CD8-positive, alpha-beta memory T cell (primary cell): ENCODE measurements at regions not wholly inside any gene's neighbourhood (a gene's known extent, or its start where the extent isn't known, plus 50 kb on each side); places are given as distances from the start of the nearest gene placed in this dataset.
"Not testable (repeated sequence)": the region's sequence is repeated elsewhere in the genome, so short reads cannot be mapped to it uniquely, and the experiment has no call there.

ENCODE experiments used
- CTCF ChIA-PET: fragments of 350-600 bp; sonication (Branson Sonifier 250); formaldehyde crosslinking; loops from one replicate; lab custom pipeline; 2021; ENCODE audit warnings: antibody characterized with exemption; lab: Charles Lee
- POLR2A ChIA-PET: fragments of 350-600 bp; sonication (Branson Sonifier 250); formaldehyde crosslinking; loops from one replicate; lab custom pipeline; 2021; ENCODE audit warnings: antibody characterized with exemption; lab: Charles Lee
- DNase-seq, 5 donors: peaks; one replicate each; pipeline versions ENCODE4 v3.0.0 to v3.0.0-alpha.2; 2020 to 2022; ENCODE audit warnings: mixed read lengths in 1 of 5
- H3K27ac ChIP-seq: one replicate; pipeline ENCODE4 v1.7.0; 2013; ENCODE audit warnings: low read depth, mild to moderate bottlenecking, low read length, moderate library complexity
- H3K27me3 ChIP-seq: 2 replicates; pipeline ENCODE4 v1.7.0; 2013; ENCODE audit warnings: low read length, mild to moderate bottlenecking; ENCODE audit not compliant: insufficient read depth, poor library complexity, severe bottlenecking
- H3K36me3 ChIP-seq: 2 replicates; pipeline ENCODE4 v1.7.0; 2013; ENCODE audit warnings: mild to moderate bottlenecking, low read length, moderate library complexity; ENCODE audit not compliant: insufficient read depth
- H3K4me1 ChIP-seq: 2 replicates; pipeline ENCODE4 v1.7.0; 2013; ENCODE audit warnings: mild to moderate bottlenecking, low read length, moderate library complexity; ENCODE audit not compliant: insufficient read depth
- H3K4me3 ChIP-seq: 2 replicates; pipeline ENCODE4 v1.7.0; 2013; ENCODE audit warnings: mild to moderate bottlenecking, low read length
- H3K9me3 ChIP-seq: 2 replicates; pipeline ENCODE4 v1.7.0; 2013; ENCODE audit warnings: mild to moderate bottlenecking, low read length
- H3K27ac Mint-ChIP-seq, 8 donors: one replicate each; pipeline ENCODE4 v1.8.0; 2020 to 2021; ENCODE audit warnings: mixed read lengths in 8 of 8, mild to moderate bottlenecking in 6 of 8, inconsistent platforms in 3 of 8, moderate library complexity in 3 of 8
- H3K27me3 Mint-ChIP-seq, 2 donors: one replicate each; pipeline ENCODE4 v1.8.0; 2020 to 2021; ENCODE audit warnings: mixed read lengths in 2 of 2, mild to moderate bottlenecking in 1 of 2, moderate library complexity in 1 of 2
- H3K36me3 Mint-ChIP-seq, 3 donors: one replicate each; pipeline ENCODE4 v1.8.0; 2020 to 2021; ENCODE audit warnings: mixed read lengths in 3 of 3, inconsistent platforms in 1 of 3, mild to moderate bottlenecking in 1 of 3
- H3K4me1 Mint-ChIP-seq, 3 donors: one replicate each; pipeline ENCODE4 v1.8.0; 2020 to 2021; ENCODE audit warnings: mixed read lengths in 3 of 3, inconsistent platforms in 1 of 3, mild to moderate bottlenecking in 1 of 3
- H3K4me3 Mint-ChIP-seq, 7 donors: one replicate each; pipeline ENCODE4 v1.8.0; 2020 to 2021; ENCODE audit warnings: mixed read lengths in 7 of 7, mild to moderate bottlenecking in 6 of 7, moderate library complexity in 4 of 7, inconsistent platforms in 2 of 7
- H3K9me3 Mint-ChIP-seq, 5 donors: one replicate each; pipeline ENCODE4 v1.8.0; 2020 to 2022; ENCODE audit warnings: mixed read lengths in 5 of 5, mild to moderate bottlenecking in 3 of 5, moderate library complexity in 2 of 5, inconsistent platforms in 1 of 5

GRCh38 chr17:79560527-79560926, 50.3 kb downstream of the RBFOX3 start:
- H3K9me3 ChIP-seq: no peaks in the 10 kb centered on the region
- H3K4me1 Mint-ChIP-seq: peaks cover 11 to 16% (median 11%) of the 10 kb centered on the region in 3 donors
- peaks cover 5% of the 10 kb centered on the region for H3K4me1 ChIP-seq
- CTCF ChIA-PET: no interaction called here
- H3K4me3 Mint-ChIP-seq: no peak overlapping the region
- peaks cover 0 to 3% (median 0%) of the 10 kb centered on the region in 3 donors for H3K36me3 Mint-ChIP-seq
- DNase-seq: no peak
- no peak overlapping the region for H3K27ac Mint-ChIP-seq
- no peak overlapping the region for H3K4me3 ChIP-seq
- H3K36me3 ChIP-seq: no peaks in the 10 kb centered on the region
- peaks cover 0 to 1% (median 0%) of the 10 kb centered on the region in 5 donors for H3K9me3 Mint-ChIP-seq
- H3K27ac ChIP-seq: no peak overlapping the region
- peaks cover 10% of the 10 kb centered on the region for H3K27me3 ChIP-seq
- H3K27me3 Mint-ChIP-seq: peaks cover 14 to 52% of the 10 kb centered on the region in 2 donors
- POLR2A ChIA-PET: no interaction called here

GRCh38 chr17:79559111-79559887, 51.6 kb downstream of the RBFOX3 start:
- Mint-ChIP-seq H3K27ac (peak overlapping the region in 1 of 8 donors; percentile 36), H3K36me3 (peaks cover 0 to 3% (median 0%) of the 10 kb centered on the region in 3 donors), H3K9me3 (peaks cover 0 to 3% (median 0%) of the 10 kb centered on the region in 5 donors), H3K27me3 (peaks cover 14 to 55% of the 10 kb centered on the region in 2 donors), H3K4me1 (peaks cover 14 to 17% (median 16%) of the 10 kb centered on the region in 3 donors), H3K4me3 (no peak overlapping the region)
- no peak overlapping the region for H3K27ac ChIP-seq
- H3K27me3 ChIP-seq: peaks cover 10% of the 10 kb centered on the region
- ChIA-PET CTCF (no interaction called here), POLR2A (no interaction called here)
- H3K36me3 ChIP-seq: no peaks in the 10 kb centered on the region
- no peak for DNase-seq
- no peaks in the 10 kb centered on the region for H3K9me3 ChIP-seq
- no peak overlapping the region for H3K4me3 ChIP-seq
- H3K4me1 ChIP-seq: peaks cover 5% of the 10 kb centered on the region

- Mint-ChIP-seq H3K4me3 (no peak overlapping the region), H3K36me3 (peaks cover 0 to 3% (median 0%) of the 10 kb centered on the region in 3 donors), H3K27ac (no peak overlapping the region), H3K27me3 (peaks cover 11 to 48% of the 10 kb centered on the region in 2 donors), H3K9me3 (peaks cover 0 to 6% (median 0%) of the 10 kb centered on the region in 5 donors), H3K4me1 (peaks cover 14 to 17% (median 16%) of the 10 kb centered on the region in 3 donors)
- Histone ChIP-seq H3K27me3 (peaks cover 10% of the 10 kb centered on the region), H3K4me3 (no peak overlapping the region), H3K27ac (no peak overlapping the region), H3K9me3 (no peaks in the 10 kb centered on the region), H3K36me3 (no peaks in the 10 kb centered on the region), H3K4me1 (peaks cover 5% of the 10 kb centered on the region)
- peak in 1 of 5 donors; percentile 39 for DNase-seq
- ChIA-PET POLR2A (no interaction called here), CTCF (no interaction called here)
Observed at GRCh38 chr17:79558091-79558900, 52.6 kb downstream of the RBFOX3 start.

- H3K4me1 ChIP-seq: peaks cover 5% of the 10 kb centered on the region
- ChIA-PET CTCF (no interaction called here), POLR2A (no interaction called here)
- Mint-ChIP-seq H3K4me3 (no peak overlapping the region), H3K27ac (peak overlapping the region in 1 of 8 donors; percentile 70), H3K36me3 (peaks cover 0 to 3% (median 0%) of the 10 kb centered on the region in 3 donors), H3K27me3 (peaks cover 11 to 44% of the 10 kb centered on the region in 2 donors), H3K9me3 (peaks cover 0 to 7% (median 0%) of the 10 kb centered on the region in 5 donors), H3K4me1 (peaks cover 14 to 17% (median 16%) of the 10 kb centered on the region in 3 donors)
- DNase-seq: no peak
- H3K27ac ChIP-seq: no peak overlapping the region
- H3K27me3 ChIP-seq: peaks cover 10% of the 10 kb centered on the region
- H3K36me3 ChIP-seq: no peaks in the 10 kb centered on the region
- H3K4me3 ChIP-seq: no peak overlapping the region
- H3K9me3 ChIP-seq: no peaks in the 10 kb centered on the region
Observed at GRCh38 chr17:79557276-79558090, 53.4 kb downstream of the RBFOX3 start.

GRCh38 chr17:79556271-79556670, 54.6 kb downstream of the RBFOX3 start:
- Mint-ChIP-seq H3K4me1 (peaks cover 14 to 17% (median 16%) of the 10 kb centered on the region in 3 donors), H3K4me3 (peak overlapping the region; percentile 38 to 82 (median 72)), H3K36me3 (peaks cover 0 to 3% (median 0%) of the 10 kb centered on the region in 3 donors), H3K27ac (peak overlapping the region in 5 of 8 donors; percentile 12 to 86 (median 69)), H3K27me3 (peaks cover 14 to 35% of the 10 kb centered on the region in 2 donors), H3K9me3 (peaks cover 0 to 7% (median 0%) of the 10 kb centered on the region in 5 donors)
- Histone ChIP-seq H3K36me3 (no peaks in the 10 kb centered on the region), H3K4me3 (peak overlapping the region; percentile 24), H3K9me3 (no peaks in the 10 kb centered on the region), H3K4me1 (peaks cover 5% of the 10 kb centered on the region), H3K27ac (no peak overlapping the region), H3K27me3 (peaks cover 10% of the 10 kb centered on the region)
- ChIA-PET CTCF (no interaction called here), POLR2A (no interaction called here)
- DNase-seq: peak in 3 of 5 donors; percentile 9 to 40 (median 11)

- Histone ChIP-seq H3K27ac (no peak overlapping the region), H3K4me3 (no peak overlapping the region), H3K9me3 (no peaks in the 10 kb centered on the region), H3K36me3 (no peaks in the 10 kb centered on the region), H3K27me3 (peaks cover 9% of the 10 kb centered on the region), H3K4me1 (peaks cover 5% of the 10 kb centered on the region)
- Mint-ChIP-seq H3K9me3 (peaks cover 0 to 7% (median 0%) of the 10 kb centered on the region in 5 donors), H3K4me3 (peak overlapping the region in 2 of 7 donors; percentile 1 to 2), H3K36me3 (peaks cover 0 to 3% (median 0%) of the 10 kb centered on the region in 3 donors), H3K27ac (no peak overlapping the region), H3K27me3 (peaks cover 14 to 29% of the 10 kb centered on the region in 2 donors), H3K4me1 (peaks cover 14 to 17% (median 16%) of the 10 kb centered on the region in 3 donors)
- no peak for DNase-seq
- ChIA-PET POLR2A (no interaction called here), CTCF (no interaction called here)
Observed at GRCh38 chr17:79555543-79555942, 55.3 kb downstream of the RBFOX3 start.

- H3K9me3 Mint-ChIP-seq, CTCF ChIA-PET: not testable (repeated sequence)
Observed at GRCh38 chr17:79554346-79554745, 56.5 kb downstream of the RBFOX3 start.

More at GRCh38 chr17:79554346-79554745, 56.5 kb downstream of the RBFOX3 start:
- Mint-ChIP-seq H3K27me3 (peaks cover 8 to 30% of the 10 kb centered on the region in 2 donors), H3K4me1 (peaks cover 14 to 17% (median 16%) of the 10 kb centered on the region in 3 donors)
- H3K4me3 ChIP-seq, H3K27ac ChIP-seq, H3K36me3 ChIP-seq, H3K36me3 Mint-ChIP-seq, H3K9me3 ChIP-seq, H3K27ac Mint-ChIP-seq, H3K4me3 Mint-ChIP-seq, POLR2A ChIA-PET, H3K4me1 ChIP-seq, H3K27me3 ChIP-seq: not testable (repeated sequence)
- DNase-seq: peak in 1 of 5 donors; percentile 28
